ENCODE measurements at regions not wholly inside any gene's neighbourhood (a gene's known extent, or its start where the extent isn't known, plus 50 kb on each side); places are given as distances from the start of the nearest gene placed in this dataset.

DNA sequence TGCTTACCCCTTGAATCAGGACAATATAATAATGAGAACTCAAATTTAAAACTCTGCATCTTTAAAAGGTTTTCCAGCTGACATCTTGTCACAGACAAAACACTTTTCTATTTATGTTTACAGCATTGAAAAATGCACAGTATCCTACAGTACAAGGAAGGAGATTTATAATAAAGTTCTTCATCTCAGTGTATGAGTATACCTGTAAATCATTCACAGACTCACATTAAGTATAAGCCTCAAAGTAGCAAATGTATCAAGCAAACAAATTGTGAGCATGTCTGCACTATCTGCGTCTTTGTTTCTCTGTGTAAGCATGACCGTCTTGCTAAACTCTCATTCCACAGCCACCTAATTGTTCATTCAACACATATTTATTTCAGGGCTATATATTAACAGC is 52.8 kb downstream of the PPP1R2C start:
- no peak for DNase-seq (ENCODE audit: low read depth)

DNA sequence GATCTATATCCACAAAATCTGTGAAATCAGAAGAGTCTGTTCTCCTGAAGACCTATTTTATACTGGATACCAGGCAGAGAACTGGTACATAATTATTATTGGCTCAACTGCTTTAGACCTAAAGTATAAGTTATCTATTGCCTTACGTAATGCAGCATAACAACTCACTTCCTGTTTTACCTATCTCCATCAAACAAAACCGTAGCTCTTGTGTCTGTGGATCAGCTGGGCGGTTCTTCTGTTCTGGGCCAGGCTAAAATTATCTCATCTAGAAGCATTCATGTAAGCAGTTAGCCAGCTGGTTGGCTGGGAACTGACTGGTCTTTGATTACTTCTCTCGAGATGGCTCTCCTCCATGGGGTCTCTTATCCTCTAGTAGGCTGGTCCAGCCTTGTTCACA is 57.8 kb downstream of the PPP1R2C start:
- DNase-seq (ENCODE audit: low read depth): no peak

DNA sequence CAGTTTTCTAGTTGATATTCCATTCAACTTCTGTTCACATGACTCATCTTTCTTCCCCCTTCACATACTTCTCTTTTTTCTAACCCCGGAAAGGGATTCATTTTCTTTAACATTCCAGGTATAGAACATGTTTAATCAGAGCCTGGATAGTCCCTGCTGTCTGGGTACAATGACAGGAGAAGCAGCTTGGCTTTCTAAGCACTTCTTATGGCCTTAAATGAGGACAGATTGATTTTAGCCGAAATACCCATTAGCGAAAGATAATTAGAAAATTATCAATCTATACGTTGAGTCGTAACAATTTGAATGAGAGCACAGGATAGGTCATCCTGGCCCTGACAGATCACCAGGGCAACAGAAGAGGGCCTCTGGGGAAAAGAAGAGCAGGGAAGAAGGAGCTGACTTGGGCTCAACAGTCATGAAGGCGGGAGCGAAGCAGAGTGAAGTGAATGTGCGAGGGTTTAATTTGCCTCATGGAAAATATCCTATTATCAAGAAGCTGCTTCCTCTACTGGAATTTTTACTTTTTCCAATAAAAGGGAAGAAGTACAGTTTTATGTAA is 62.2 kb downstream of the PPP1R2C start:
- DNase-seq (ENCODE audit: low read depth): no peak

DNA sequence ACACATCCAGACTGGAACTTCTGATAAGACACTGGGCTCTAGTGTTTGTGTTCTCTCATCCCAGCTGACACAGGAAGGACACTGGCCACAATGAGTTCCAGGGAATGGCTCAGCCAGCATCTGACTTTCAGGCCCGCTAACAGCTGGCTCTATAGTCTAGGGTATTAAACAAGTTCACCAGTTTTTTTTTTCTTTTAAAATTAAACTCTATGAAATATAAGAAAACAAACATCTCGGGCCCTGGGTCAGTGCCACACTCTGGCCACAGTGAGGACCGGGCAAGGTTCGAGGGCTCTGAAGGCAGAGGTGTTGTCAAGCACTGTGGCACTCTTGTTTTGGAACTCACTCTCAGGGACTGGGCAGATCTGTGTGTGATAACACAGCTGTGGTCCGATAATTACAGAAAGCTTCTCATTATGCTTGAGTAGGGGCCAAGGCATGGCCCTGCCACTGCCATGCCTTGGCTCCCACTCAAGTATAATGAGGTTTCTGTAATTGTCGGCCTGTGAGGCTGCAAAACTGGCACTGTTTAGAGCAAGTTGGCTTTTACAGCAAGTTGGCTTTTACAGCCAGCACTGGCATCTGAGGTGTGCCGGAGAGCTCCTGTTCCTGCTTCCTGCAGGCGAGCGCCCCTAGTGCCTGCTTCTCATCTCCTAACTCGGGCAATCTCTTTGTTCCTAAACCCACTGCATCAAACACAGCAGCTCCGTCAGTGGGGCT is 62.8 kb downstream of the PPP1R2C start:
- DNase-seq (ENCODE audit: low read depth): no peak

DNA sequence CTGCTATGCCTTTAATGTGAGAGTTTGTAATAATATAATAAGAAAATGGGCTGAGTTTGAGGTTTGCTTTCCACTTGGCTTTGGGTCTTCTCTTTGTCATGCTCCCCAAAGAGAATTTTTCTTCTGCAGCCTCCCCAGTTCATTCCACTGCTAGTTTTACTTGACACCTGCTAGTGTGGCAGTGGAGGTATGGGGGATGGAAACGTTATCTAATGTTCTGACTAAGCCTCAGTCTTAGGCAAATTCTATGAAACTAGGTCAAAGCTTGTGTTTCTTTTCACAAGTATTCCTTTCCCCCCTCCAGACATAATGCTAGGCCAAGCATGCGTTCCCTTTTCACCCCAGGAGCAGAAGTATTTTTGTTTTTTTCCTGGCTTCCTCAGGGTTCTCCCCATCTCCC is 67.5 kb downstream of the PPP1R2C start:
- no peak for DNase-seq (ENCODE audit: low read depth)

DNA sequence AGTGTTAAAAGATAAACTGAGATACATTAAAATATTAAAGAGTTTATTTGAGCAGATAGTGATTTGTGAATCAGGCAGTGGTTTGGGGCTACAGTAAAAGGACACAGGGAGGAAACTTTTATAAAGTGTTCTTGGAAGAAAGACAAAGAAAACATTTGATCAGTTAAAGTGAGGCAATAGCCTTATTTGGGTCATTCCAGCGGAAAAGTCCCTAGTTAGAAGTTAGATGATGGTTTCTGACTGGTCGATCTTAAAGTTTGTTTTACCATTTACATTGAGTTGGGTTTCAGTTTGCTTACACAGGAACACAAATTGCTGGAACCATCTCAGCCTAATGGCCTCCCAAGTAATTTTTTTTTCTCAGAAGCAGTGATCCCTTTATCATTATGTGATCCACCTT is 69.7 kb downstream of the PPP1R2C start:
- DNase-seq (ENCODE audit: low read depth): no peak

DNA sequence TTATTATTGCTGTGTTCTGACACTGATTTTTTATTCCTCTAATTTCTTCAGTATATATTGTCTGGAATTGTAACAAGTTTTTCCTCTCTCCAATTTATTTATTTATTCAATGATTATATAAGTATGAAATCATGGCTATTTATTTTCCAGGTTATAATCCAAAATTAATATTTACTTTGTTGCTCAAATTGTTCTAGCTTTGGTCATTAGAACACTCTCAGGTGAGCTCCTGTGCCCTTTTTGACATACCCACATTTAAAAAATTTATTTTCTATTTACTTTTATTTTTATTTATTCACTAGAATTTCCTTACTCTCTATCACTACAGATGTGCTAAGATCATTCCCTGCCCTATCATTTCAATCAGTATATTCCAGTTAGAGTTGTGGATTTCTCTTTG is 70.2 kb downstream of the PPP1R2C start:
- no peak for DNase-seq (ENCODE audit: low read depth)

DNA sequence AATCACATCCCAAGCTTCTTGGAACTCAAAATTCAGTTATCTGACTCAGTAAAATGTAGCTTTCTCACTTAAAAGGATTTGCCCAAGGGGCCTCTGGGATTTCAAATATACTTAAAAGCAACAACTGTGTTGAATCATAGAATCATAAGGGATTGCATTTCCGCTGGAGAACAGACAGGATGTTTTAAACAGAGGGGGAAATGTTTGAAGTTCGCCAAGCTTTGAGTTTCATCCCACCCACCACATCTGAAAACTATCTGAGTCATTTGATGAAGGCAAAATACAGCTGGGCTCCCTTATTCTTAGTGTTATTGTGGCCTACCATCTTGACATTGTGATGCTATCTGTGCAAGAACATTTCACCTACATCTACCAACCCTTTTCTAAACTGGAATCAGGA is 73.5 kb downstream of the PPP1R2C start:
- no peak for DNase-seq (ENCODE audit: low read depth)

DNA sequence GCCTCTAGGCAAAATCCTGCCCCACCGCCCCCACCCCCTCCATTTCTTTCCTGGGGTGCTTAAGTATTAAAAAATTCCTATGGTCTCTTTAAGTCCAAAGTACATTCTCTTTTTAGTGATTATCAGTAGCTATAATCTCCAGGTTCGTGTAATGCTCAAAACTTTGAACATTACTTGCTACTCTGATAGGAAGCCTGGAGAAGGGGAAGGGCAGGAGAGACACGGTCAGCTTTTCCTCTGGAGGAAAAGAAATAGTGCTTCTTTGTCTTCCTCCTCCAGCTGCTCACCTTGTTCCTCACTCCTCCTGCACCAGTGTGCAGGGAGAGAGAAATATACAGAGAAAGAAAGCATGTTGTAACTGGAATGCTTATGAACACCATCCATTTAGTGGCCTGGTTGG is 80.4 kb downstream of the PPP1R2C start:
- no peak for DNase-seq (ENCODE audit: low read depth)

DNA sequence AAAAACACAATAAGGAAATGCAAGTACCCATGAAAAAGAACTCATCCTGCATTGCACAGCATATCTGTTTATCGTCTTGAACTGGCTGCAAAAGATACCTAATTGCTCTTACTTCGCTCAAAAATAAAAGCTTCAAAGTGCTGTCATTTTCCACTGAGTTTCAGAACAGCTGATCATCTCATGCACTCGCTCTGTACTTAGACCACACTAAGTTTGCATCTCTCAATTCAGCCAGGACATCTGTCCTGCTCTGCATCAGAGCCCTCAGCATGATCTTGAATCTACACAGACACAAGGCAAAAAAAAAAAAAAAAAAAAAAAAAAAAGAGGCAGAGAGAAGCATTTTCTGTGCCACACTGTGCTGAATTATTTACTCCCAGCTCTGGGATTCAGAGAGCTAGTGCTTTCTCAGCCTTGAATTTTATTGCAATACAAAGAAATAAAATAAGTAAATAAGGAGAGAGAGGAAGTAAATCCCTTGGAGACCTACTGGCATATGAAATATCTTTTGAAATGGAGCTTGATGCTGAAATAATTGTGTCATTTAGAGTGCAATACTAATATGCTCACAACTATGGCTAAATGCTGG is 81.3 kb downstream of the PPP1R2C start:
- no peak for DNase-seq (ENCODE audit: low read depth)

DNA sequence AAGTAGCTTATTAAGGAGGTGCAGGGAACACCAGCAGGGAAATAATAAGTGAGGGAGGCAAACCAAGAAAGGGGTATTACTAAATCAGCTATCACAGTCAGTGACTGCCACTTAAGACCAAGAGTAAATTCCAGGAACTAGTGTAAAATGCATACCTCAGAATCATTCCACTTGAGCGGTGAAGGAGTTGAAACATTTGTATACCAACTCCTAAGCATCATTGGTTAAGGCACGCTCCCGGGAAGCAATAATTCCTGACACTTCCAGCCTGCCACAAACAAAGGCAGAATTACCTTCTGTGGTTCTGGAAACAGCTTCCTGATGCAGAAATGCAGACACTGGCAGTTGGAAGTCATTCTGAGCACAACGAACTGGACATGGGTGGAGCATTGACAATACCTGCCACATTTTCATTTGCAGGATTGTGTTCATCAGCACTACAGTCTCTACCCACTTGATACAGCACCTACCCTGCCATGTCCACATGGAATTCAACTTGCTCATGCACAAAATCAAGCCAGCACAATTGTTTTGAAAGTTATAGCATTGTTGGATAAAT is 82.1 kb downstream of the PPP1R2C start:
- no peak for DNase-seq (ENCODE audit: low read depth)

DNA sequence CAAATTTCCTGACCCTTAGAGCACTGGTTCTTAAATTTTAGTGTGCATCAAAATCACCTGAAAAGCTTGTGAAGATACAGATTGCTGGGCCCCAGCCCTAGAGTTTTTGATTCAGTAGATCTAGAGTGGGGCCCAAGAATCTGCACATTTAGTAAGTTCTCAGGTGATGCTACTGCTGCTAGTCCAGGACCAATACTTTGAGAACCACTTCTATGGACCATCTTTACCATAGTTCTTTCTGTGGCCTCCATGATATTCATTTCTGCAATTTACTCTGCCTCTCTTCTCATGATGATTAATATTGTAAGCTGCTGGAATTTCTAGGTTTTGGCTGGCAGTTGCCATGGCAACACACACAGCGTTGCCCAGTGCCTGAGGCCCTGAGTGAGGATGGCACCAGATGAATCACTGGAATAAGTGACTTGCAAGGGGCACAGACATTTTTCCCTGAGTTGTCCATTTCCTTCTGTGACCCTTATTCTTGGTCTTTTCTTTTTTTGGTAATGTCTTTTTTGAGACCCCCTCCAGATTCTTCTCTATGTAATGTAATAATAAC is 83.6 kb downstream of the PPP1R2C start:
- no peak for DNase-seq (ENCODE audit: low read depth)

DNA sequence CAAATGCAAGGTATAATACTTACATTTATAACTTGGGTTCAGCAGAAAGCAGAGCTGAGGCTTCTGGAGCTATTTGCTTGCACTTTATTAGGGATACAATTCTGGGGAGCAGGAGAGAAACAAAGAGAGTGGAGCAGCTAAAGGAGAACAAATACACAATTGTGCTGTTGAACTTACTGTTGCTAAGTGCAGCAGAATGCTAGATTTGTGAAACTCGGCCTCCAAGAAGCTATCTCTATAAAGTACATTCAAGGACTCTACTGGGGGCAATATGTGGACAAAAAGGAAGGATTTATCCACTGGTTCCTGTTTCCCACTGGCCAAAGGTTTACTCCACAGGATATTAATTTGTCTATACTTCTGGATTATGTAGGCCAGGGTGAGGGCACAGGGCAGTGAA is 86.8 kb downstream of the PPP1R2C start:
- DNase-seq (ENCODE audit: low read depth): no peak

DNA sequence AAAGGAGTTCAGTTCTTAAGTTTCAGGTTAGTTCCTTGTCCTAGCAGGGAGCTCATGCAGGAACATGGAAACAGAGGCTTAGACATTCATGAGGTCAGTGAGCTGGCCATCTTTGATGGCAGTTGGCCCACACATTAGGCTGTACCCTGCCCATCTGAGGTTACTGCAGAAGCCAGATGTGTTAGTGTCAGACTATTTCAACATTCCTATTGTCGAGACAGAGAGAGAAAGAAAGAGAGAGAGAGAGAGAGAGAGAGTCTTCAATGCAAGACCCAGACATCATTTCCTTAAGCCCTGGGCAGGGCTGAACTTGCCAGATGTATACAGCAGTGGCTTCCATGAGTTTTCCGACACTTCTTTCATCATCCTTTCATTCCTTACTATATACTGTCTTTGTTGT is 91.3 kb downstream of the PPP1R2C start:
- no peak for DNase-seq (ENCODE audit: low read depth)

DNA sequence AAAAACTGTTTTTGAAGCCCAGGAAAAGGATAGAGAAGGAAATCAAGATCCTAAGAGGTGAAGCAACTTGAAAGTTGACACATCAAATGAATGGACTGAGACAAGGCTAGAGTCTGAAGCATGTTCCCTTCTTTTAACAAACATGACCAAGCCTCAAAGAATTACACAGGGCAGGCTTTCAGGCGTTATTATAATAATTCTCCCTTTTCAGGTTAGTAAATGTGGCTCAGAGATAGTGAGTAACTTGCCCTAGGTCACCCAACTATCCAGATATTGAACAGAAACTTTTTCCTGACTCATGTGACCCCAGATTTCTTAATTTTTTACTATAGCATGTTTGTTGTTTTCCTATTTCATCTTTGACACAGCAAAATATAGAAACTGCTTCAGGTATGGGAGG is 91.7 kb downstream of the PPP1R2C start:
- DNase-seq (ENCODE audit: low read depth): no peak

DNA sequence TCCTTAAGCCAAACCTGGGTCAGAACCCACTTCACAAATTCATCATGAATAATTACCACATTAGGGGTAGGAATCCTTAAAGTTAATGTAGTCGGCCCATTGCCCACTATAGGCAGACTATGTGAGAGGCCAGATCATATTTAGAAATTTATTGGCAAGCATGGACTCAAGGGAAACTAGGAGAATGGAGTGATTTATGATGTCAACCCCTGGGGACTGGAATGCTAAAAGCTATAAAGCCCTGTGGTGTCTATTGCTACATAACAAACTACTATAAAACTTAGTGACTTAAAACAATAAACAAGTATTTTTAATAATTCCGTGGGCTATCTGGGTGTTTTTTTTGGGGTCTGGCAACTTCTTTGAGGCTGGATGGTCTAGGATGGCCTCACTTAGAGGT is 93.9 kb downstream of the PPP1R2C start:
- DNase-seq (ENCODE audit: low read depth): no peak

DNA sequence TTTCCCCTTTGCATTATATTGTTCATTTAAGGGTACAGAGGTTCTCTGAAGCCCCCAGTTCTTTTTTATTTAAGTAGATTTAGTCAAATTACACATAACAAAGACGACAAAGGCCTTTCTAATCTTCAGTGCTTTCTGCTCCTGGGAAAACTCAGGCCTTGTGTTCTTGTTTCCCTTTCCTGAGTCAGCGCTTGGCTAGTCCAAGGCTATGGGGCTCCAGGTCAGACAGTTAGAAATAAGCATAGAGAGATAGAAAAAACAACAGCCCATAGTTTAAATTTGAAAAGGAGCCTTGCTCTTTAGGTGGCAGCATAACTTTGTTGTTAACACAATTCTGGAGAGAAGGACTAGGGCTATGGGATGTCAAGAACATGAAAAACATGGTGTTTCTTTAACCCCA is 97.3 kb downstream of the PPP1R2C start:
- no peak for DNase-seq (ENCODE audit: low read depth)

DNA sequence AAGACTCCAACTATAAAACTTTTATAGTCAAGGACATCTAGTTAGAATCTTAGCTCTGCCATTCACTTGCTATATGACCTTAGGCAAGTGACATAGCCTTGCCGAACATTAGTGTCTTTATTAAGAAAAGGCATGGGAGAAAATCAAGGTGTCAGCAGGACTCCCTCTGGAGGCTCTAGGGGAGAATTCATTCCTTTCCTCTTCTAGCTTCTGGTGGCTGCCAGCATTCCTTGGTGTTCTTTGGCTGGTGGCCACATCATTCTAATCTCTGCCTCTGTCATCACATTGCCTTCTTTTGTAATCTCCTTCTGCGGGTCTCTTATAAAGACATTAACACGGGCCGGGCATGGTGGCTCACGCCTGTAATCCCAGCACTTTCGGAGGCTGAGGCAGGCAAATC is 99.8 kb downstream of the PPP1R2C start:
- no peak for DNase-seq (ENCODE audit: low read depth)

DNA sequence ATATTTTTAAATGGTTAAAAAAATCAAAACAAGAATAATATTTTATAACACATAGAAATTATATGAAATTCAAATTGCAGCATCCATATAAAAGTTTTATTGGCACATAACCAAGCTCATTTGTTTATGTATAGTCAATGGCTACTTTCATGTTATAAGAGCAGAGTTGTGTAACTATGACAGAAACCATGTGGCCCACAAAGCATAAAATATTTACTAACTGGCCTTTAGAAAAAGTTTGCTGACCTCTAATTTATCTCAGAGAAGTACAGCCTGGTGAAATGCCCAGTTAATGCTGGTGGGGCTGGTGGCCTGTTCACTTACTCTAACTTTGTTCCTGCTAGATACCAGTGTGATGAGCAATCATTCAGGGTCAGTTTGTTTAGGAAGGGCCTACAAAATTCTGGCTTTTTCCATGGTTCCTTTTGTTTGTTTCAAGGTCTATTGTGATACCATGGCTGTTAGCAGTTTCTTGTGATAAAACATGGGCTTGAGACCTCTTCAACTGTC is 104.6 kb downstream of the PPP1R2C start:
- DNase-seq (ENCODE audit: low read depth): no peak

DNA sequence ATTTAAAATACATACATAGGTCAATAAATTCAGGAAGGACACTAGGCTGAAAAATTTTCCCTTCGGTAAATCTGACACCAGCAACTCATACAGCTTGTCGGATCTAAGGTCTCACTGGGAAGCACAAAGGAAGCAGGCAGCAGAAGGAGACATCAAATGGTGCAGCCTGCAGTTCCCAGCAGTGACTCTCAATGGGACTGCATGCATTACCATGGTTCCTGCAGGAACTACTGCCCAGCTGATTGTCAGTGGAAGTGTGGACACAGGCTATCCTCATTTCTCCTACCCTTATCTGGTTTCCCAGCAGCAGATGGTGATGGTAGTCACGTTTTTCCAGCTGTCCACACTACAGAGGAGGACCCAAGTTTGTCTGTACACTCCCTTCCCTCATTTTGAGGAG is 113.3 kb downstream of the PPP1R2C start:
- DNase-seq (ENCODE audit: low read depth): no peak

DNA sequence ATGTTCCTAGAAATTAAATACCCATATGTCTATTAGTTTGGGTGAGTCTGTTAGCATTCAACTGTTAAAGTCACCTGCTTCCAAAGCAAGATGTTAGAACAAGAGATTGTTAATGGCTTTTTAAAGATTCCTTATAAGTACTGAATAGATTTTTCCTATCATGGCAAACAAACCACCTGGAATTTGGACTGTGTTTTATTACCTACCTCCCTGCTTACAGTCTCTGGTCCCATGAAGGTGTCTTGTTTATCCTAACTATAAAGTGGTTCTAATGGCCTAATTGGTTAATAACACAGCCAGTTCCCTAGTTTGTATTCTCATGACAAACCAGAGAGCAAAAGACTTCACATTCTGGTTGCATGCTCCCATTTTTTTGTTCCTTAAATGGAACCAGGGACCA is 149.5 kb downstream of the PPP1R2C start:
- no peak for DNase-seq (ENCODE audit: low read depth)

DNA sequence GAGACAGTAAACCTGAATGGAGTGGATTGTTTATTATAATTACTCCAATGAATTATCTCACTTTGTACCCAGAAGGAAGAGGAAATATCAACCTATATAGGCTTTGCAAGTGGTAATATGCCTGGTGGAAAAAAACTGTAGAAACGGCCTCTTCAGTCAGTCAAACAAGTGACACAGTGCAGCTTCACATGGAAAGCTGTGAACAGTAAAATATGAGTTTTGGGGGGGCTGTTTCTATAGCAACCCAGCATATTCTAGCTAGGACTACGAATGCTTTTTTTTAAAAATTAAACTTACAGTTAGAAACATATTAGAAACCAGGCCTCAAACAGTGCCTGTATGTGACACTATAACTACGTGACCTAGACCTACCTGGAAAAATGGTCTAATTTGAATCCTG is 150.1 kb downstream of the PPP1R2C start:
- no peak for DNase-seq (ENCODE audit: low read depth)

DNA sequence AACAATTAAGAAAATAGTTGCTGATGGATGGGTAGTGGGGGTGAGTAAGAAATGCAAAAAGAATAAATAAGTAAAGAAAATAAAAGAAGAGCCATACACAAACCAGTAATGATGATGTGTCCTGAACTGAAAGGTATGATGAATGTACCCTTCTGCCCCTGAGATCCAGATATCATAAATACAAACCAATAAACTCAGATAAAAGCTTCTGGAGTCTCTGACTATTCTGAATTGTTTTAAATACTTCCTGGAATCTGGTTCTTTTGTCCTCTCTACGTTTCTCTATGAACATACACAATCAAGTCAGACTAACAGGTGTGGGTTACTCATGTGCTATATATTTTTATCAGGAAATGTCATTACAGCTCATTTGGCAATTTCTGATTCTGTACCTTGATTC is 153.4 kb downstream of the PPP1R2C start:
- no peak for DNase-seq (ENCODE audit: low read depth)

Measured in non-pigmented ciliary epithelial cell (primary cell).